ENCODE measurements at regions not wholly inside any gene's neighbourhood (a gene's known extent, or its start where the extent isn't known, plus 50 kb on each side); places are given as distances from the start of the nearest gene placed in this dataset.
A peak's percentile ranks its signal among the peaks of the same experiment; 100 is the strongest.
"Not testable (repeated sequence)": the region's sequence is repeated elsewhere in the genome, so short reads cannot be mapped to it uniquely, and the experiment has no call there.

DNA sequence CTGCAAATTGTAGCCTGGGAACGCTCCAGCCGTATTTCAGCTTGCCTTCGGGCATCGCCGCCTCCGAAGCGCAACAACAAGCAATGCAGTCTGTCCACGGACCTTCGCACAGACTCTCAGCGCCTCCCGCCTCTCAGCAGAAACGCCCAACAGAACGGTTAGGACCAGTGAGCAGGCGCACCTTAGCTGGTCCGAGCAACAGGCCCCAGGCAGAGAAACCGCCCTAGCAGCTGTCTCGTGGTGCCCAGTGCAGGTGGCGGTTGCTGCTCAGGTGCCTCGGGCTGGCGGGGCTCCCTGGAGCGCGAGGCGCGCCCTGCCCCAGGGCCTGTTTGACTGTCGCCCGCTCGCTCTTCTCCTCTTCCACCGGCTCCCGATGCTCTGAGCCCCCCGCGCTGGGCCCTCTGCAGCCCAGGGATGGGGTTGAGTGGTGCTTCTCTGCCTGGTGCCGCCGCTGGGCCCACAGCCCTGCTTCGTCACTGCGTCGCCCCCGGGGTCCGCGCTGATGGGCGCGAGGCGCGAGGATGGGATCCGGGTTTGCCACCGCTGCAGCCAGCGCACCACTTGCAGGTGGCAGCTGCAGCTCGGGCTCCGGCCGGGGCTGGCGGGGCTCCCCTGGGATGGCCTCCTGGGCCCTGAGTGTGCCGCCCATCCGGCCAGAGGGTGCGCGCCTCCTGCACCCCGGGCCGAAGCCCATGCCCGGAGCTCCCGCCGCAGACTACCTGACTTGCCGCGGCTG, 268.4 kb upstream of the FRG2C start:
- no peak for DNase-seq

DNA sequence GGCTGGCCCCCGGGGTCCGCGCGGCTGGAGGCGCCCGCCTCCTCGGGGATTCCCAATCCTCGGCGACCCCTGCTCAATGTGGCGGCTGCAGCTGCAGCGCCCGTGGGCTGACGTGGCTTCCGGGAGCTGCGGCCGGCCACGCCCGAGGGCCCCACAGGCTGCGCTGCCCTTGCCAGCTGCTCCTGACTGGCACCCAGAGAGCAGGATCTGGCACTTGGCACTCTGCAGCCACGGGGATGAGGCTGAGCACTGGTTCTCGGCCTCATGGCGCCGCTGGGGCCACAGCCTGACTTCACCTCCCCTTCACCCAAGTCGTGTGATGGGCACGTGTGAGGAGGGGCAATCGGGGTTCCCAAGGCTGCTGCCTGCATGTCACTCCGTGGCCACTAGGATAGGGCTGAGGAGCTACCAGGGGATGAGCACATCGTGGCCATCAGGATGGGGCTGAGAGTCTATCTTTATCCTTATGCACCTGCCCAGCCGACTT, 267.8 kb upstream of the FRG2C start:
- no peak for DNase-seq

DNA sequence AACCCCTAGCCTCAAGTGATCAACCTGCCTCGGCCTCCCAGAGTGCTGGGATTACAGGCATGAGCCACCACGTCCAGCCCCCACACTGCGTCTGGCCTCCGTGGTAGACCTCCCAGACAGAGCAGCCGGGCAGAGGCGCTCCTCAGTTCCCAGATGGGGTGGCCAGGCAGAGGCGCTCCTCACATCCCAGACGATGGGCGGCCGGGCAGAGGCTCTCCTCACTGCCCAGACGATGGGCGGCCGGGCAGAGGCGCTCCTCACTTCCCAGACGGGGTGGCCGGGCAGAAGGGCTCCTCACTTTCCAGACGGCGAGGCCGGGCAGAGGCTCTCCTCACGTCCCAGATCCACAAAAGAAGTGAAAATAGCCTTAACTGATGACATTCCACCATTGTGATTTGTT, 266.6 kb upstream of the FRG2C start:
- not testable (repeated sequence) for DNase-seq

GRCh38 chr3:75422101-75422945, 241.8 kb upstream of the FRG2C start:
- DNase-seq, result peak; percentile 52

DNA sequence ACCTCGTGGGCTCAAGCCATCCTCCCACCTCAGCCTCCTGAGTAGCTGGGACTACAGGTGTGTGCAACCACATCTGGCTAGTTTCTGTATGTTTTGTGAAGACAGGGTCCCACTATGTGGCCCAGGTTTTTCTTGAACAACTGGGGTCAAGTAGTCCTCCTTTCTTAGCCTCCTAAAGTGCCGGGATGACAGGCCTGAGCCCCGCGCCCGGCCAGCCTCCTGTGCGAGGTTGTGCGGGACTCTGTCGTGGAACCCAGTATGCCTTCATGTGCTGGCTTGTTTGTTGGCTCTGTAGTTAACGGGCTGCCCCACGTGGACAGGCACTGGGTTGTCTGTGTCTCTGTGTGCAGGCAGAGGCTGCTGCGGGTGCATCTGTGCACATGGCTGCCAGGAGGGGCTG, 238.7 kb upstream of the FRG2C start:
- not testable (repeated sequence) for DNase-seq

DNA sequence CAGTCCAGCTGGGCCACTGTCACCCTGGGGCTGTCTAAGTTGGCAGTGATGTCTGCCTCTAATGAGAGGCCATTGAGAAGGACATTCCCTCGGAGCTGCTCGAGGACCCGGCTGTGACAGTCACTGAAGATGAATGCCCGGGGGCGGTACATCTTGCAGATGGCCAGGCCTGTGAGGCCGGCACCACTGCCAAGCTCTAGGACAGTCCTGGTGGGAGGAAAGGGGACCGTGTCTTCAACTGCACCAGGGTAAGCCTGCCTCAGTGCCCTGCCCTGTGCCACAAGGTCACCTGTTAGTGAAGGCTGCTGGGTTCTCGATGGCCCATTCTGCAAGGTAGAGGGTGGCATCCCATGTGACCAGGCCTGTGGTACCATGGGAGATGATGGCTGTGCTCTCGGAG, 236.6 kb upstream of the FRG2C start:
- not testable (repeated sequence) for DNase-seq

DNA sequence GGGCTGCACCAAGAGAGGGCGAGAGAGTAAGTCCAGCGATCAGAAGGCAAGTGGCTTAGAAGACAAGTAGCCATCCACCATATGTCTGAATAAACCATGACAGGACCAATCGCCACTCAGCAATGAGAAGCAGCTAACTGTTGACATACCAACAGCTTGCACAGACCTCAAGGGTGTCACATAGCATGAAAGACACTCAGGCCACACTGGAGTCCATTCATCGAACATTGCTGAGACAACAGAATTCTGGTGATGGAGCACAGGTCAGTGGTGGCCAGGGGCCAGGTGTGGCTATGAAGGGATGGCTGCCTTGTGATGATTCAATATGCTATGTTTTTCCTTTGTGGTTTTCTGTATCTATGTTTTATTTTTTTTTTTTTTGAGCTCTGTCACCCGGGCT, 236.2 kb upstream of the FRG2C start:
- DNase-seq, result not testable (repeated sequence)

- peak; percentile 72 for DNase-seq
Observed at GRCh38 chr3:75429561-75430220, 234.4 kb upstream of the FRG2C start.

- not testable (repeated sequence) for DNase-seq
Observed at GRCh38 chr3:75430406-75430805, 233.7 kb upstream of the FRG2C start.

DNA sequence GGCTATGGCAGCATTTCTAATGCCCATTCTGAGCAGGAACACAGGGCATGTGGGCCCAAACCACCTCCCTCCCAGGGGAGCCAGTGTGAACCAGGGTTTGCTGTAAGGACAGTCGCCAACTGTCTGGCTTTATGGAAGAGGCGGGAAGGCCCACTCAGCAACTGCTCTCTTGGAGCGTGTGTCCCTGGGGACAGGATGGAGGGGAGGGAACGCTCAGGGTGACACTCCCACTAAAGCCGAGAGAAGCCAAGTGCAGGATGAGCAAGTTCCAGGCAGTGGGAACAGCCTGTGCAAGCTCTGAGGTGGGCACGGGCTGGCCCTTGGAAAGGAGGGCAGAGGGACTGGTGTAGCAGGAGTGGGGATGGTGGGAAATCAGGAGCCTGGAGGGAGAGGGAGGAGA, 233.0 kb upstream of the FRG2C start:
- DNase-seq, result not testable (repeated sequence)

GRCh38 chr3:75432466-75432865, 231.7 kb upstream of the FRG2C start:
- DNase-seq, result not testable (repeated sequence)

DNA sequence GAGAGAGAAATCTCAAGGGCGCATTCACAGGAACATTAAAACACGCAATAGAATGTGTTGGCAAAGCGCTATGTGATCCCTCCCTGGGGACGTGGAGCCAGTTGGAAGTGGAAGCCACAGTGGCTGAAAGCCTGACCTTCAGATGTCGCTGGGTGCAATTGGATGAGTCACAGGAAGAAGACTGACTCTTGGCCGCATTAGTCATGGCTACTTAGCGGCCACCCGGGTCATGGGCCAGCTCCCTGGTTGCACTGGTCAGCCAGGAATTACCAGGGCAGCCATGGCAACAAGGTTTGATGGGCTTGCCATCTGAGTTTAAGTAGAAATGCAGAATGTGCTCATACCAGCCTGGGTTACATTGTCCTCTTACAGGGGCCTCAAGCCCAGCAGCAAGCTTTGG, 231.2 kb upstream of the FRG2C start:
- not testable (repeated sequence) for DNase-seq

DNA sequence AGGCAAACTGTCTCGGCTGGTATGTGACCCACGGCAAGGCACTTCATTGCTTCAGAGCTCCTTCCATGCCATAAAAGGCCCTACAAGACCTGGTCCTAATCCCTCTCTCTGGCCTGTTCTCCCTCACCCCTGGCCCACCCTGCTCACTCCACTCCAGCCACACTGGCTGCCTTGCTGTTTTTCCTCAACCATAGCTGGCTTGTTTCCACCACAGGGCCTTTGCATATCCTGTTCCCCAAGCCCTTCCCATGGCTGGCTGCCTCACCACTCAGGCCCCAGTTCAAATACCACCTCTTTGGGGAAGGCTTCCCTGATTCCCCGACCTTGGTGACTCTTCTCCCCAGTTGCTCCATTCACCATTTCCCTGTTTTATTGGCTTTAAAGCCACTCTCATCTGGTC, 230.8 kb upstream of the FRG2C start:
- not testable (repeated sequence) for DNase-seq

DNA sequence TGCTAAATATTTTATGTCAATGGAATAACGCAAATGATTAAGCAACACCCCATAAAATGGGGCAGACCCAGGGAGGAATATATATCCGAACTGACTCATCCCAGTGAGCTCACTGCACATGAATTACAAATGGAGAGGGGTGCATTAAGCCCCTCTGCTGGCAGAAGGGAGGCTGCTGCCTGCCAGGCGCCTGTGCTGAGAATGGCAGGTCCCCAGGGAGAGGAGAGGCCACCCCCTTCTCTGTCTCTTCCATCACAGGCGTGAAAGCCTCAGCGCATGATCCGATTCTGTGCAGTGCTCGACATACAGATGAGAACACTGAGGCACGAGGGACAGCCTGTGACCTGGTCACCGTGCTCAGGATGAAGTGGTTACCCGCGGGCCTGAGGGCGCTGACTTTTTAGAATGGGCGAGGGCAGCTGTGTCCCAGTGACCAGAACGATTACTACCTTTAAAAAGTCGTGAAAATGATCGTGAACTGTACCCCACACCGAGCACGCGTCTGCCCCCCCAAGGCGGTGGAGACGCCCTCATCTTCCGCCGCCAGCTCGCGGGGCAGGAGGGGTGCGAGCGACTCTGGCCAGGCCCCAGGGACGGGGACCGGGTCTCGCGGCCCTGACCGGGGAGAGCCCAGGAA, 229.7 kb upstream of the FRG2C start:
- DNase-seq, result not testable (repeated sequence)

- DNase-seq, result peak; percentile 97
Observed at GRCh38 chr3:75434913-75435793, 229.0 kb upstream of the FRG2C start.

DNA sequence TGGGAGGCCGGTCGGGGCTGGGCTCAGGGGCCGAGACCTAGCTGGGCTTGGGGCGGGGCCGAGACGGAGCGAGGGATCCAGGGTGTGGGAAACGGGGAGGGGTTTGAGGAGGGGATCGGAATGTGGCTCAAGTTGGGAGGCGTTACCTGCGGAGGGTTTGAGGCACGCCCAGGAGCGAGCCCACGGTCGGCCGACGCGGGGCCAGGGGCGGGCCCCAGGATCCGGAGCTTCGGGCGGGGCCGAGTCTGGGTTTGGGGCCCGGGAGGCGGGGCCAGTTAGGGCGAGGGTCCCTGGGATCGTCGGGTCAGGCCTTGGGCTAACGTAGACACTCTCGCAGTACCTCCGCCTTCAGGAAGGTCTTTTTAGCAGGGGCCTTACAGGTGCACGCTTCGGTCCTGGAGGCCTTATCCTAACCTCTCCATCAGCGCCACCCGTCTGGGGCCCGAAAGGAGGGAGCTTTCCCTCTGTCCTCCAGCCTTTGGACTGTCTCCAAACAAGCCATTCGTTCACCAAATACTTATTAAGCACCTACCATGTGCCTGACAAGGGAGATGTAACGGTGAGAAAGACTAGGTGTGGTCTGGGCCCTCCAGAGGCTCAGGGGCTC, 228.2 kb upstream of the FRG2C start:
- DNase-seq, result not testable (repeated sequence)

- not testable (repeated sequence) for DNase-seq
Observed at GRCh38 chr3:75440986-75441385, 223.1 kb upstream of the FRG2C start.

GRCh38 chr3:75444634-75445033, 219.5 kb upstream of the FRG2C start:
- DNase-seq, result not testable (repeated sequence)

DNA sequence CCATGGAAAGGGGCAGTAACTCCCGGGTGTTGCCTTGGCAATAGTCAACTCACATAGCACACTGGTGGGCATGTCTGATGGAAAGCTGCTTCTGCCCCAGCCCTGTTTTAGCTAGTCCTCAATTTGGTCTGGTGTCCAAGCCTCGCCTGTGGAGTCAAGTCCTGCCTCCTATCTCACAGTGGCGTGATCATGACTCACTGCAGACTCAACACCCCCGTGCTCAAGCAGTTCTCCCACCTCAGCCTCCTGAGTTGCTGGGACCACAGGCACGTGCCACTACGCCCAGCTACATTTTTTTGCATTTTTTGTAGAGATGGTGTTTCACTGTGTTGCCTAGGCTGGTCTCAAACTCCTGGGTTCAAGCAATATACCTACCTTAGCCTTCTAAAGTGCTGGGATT, 218.9 kb upstream of the FRG2C start:
- not testable (repeated sequence) for DNase-seq

DNA sequence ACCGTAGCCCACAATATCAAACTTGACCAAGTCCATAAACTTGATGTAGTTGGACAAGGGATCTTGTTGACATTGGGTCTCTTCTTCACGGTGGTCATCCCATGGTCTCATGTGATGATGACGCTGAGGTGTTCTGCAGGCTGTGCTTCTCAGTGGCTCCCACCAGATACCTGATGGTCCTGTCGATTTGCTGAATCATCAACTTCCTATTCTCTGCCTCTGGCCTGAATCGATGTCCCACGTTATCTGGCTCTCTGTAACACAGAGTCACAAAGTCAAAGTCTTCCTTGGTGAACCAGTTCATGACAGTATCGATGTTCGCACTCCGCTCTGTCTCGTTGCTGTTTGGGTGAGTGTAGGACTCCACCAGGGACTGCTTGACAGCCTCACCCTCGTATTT, 217.2 kb upstream of the FRG2C start:
- not testable (repeated sequence) for DNase-seq

DNA sequence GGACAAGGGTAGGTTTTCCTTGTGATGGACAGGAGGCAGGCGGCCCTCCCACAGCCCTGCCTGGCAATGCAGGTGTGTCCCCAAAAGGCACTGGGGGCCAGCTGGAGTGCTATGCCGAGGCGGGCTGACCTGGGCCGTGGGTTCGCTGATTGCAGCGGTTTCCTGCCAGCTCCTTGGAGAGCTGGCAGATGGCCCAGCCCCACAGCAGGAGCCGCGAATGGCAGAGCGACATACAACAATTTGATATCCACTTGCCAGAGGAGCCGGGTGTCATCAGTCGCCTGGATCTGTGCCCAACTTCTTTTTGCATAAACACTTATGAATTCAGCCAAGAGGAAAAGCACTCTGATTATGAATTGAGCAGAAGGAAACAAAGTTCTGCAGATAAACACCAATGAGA, 210.8 kb upstream of the FRG2C start:
- not testable (repeated sequence) for DNase-seq

Measured in CD4-positive, alpha-beta T cell treated with Interleukin-21 for 1 hour (primary cell).